ENCODE measurements at regions not wholly inside any gene's neighbourhood (a gene's known extent, or its start where the extent isn't known, plus 50 kb on each side); places are given as distances from the start of the nearest gene placed in this dataset.

- Histone ChIP-seq H4K20me1 (ENCODE audit: control insufficient read depth, insufficient read depth, low read length, poor library complexity, severe bottlenecking) (no peaks in the 10 kb centered on the region), H3K4me1 (ENCODE audit: control insufficient read depth in 2 of 2, insufficient read depth in 2 of 2, low read length in 2 of 2) (no peaks in the 10 kb centered on the region), H2AFZ (ENCODE audit: insufficient read depth, low read depth, low read length, poor library complexity, severe bottlenecking) (no peak overlapping the region), H3K9me3 (ENCODE audit: control extremely low read depth in 1 of 3, control insufficient read depth in 2 of 3, insufficient read depth in 1 of 3, low read length in 2 of 3) (no peaks in the 10 kb centered on the region), H3K79me2 (ENCODE audit: control insufficient read depth, insufficient read depth, low read length) (no peaks in the 10 kb centered on the region), H3K36me3 (replicated peaks in 1 of 2; ENCODE audit: control extremely low read depth in 1 of 2, control insufficient read depth in 1 of 2, extremely low read depth in 1 of 2, insufficient read depth in 2 of 2, low read length in 1 of 2) (no peaks in the 10 kb centered on the region), H3K27me3 (replicated peaks in 1 of 4; ENCODE audit: control extremely low read depth in 1 of 4, control insufficient read depth in 3 of 4, insufficient read depth in 4 of 4, low read length in 3 of 4) (no peaks in the 10 kb centered on the region), H3K4me3 (ENCODE audit: control extremely low read depth in 1 of 5, extremely low read depth in 1 of 5, insufficient read depth in 1 of 5, low read depth in 2 of 5, low read length in 4 of 5) (no peak overlapping the region), H3K9ac (ENCODE audit: low read length) (no peak overlapping the region), H3K4me2 (replicated peaks; ENCODE audit: low read depth, low read length, poor library complexity, severe bottlenecking) (no peak overlapping the region), H3K27ac (ENCODE audit: low read length in 2 of 2) (no peak overlapping the region)
- no peak overlapping the region for H3K27ac Mint-ChIP-seq
- no CpG with 5 or more reads among the region's 1 CpG for WGBS (ENCODE audit: insufficient coverage)
- ChIA-PET POLR2A (no interaction called here), CTCF (no interaction called here)
- H3K27me3 Mint-ChIP-seq, result no peaks in the 10 kb centered on the region
- no peak for ATAC-seq (ENCODE audit: low read depth)
- TF ChIP-seq EZH2 (IDR thresholded peaks at IDR 0.05; ENCODE audit: borderline replicate concordance, insufficient read depth, low read depth, low read length, poor library complexity, severe bottlenecking), result no peak
- TF ChIP-seq, protein P1, sequence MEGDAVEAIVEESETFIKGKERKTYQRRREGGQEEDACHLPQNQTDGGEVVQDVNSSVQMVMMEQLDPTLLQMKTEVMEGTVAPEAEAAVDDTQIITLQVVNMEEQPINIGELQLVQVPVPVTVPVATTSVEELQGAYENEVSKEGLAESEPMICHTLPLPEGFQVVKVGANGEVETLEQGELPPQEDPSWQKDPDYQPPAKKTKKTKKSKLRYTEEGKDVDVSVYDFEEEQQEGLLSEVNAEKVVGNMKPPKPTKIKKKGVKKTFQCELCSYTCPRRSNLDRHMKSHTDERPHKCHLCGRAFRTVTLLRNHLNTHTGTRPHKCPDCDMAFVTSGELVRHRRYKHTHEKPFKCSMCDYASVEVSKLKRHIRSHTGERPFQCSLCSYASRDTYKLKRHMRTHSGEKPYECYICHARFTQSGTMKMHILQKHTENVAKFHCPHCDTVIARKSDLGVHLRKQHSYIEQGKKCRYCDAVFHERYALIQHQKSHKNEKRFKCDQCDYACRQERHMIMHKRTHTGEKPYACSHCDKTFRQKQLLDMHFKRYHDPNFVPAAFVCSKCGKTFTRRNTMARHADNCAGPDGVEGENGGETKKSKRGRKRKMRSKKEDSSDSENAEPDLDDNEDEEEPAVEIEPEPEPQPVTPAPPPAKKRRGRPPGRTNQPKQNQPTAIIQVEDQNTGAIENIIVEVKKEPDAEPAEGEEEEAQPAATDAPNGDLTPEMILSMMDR (IDR thresholded peaks at IDR 0.05), result no peak
- no peak overlapping the region for H3K4me3 Mint-ChIP-seq
- H3K4me1 Mint-ChIP-seq, result no peaks in the 10 kb centered on the region
- intact Hi-C loops (cut with micrococcal nuclease), result no loop called here
- no peaks in the 10 kb centered on the region for H3K9me3 Mint-ChIP-seq (ENCODE audit: insufficient read depth)
- no peak for DNase-seq
These were observed 281.3 kb downstream of the IPMK start for GRCh38 chr10:57986422-57986821.

- DNase-seq (no peak), ATAC-seq (ENCODE audit: low read depth) (no peak)
- Histone ChIP-seq H3K4me1 (ENCODE audit: control insufficient read depth in 2 of 2, insufficient read depth in 2 of 2, low read length in 2 of 2) (no peaks in the 10 kb centered on the region), H3K27ac (ENCODE audit: low read length in 2 of 2) (no peak overlapping the region), H3K36me3 (replicated peaks in 1 of 2; ENCODE audit: control extremely low read depth in 1 of 2, control insufficient read depth in 1 of 2, extremely low read depth in 1 of 2, insufficient read depth in 2 of 2, low read length in 1 of 2) (no peaks in the 10 kb centered on the region), H4K20me1 (ENCODE audit: control insufficient read depth, insufficient read depth, low read length, poor library complexity, severe bottlenecking) (no peaks in the 10 kb centered on the region), H3K4me2 (replicated peaks; ENCODE audit: low read depth, low read length, poor library complexity, severe bottlenecking) (no peak overlapping the region), H3K79me2 (ENCODE audit: control insufficient read depth, insufficient read depth, low read length) (no peaks in the 10 kb centered on the region), H2AFZ (ENCODE audit: insufficient read depth, low read depth, low read length, poor library complexity, severe bottlenecking) (no peak overlapping the region), H3K9ac (ENCODE audit: low read length) (no peak overlapping the region), H3K27me3 (replicated peaks in 1 of 4; ENCODE audit: control extremely low read depth in 1 of 4, control insufficient read depth in 3 of 4, insufficient read depth in 4 of 4, low read length in 3 of 4) (no peaks in the 10 kb centered on the region), H3K4me3 (ENCODE audit: control extremely low read depth in 1 of 5, extremely low read depth in 1 of 5, insufficient read depth in 1 of 5, low read depth in 2 of 5, low read length in 4 of 5) (no peak overlapping the region), H3K9me3 (ENCODE audit: control extremely low read depth in 1 of 3, control insufficient read depth in 2 of 3, insufficient read depth in 1 of 3, low read length in 2 of 3) (no peaks in the 10 kb centered on the region)
- 50% methylated on average over 2 of the region's 3 CpGs for WGBS (ENCODE audit: insufficient coverage)
- H3K27me3 Mint-ChIP-seq, result no peaks in the 10 kb centered on the region
- no peak for TF ChIP-seq EZH2 (IDR thresholded peaks at IDR 0.05; ENCODE audit: borderline replicate concordance, insufficient read depth, low read depth, low read length, poor library complexity, severe bottlenecking)
- TF ChIP-seq, protein P1 (IDR thresholded peaks at IDR 0.05), result no peak
- intact Hi-C loops (cut with micrococcal nuclease), result no loop called here
- POLR2A ChIA-PET, result no interaction called here
- CTCF ChIA-PET, result no interaction called here
- no peaks in the 10 kb centered on the region for H3K4me1 Mint-ChIP-seq
- no peak overlapping the region for H3K27ac Mint-ChIP-seq
- H3K9me3 Mint-ChIP-seq (ENCODE audit: insufficient read depth), result no peaks in the 10 kb centered on the region
- no peak overlapping the region for H3K4me3 Mint-ChIP-seq
These were observed 284.4 kb downstream of the IPMK start for GRCh38 chr10:57983281-57983791.
